Dendritic cell treated with granulocyte-macrophage colony-stimulating factor and Interleukin-4, amounts not matched to agents 40 ng/mL and 50 ng/mL, for 4 days (primary cell): ENCODE measurements at regions not wholly inside any gene's neighbourhood (a gene's known extent, or its start where the extent isn't known, plus 50 kb on each side); places are given as distances from the start of the nearest gene placed in this dataset.
"Not testable (repeated sequence)": the region's sequence is repeated elsewhere in the genome, so short reads cannot be mapped to it uniquely, and the experiment has no call there.

Experiments
- H3K27ac Mint-ChIP-seq: one replicate; pipeline ENCODE4 v1.8.0; 2022; ENCODE audit warnings: mild to moderate bottlenecking, mixed read lengths
- H3K27me3 Mint-ChIP-seq: one replicate; pipeline ENCODE4 v1.8.0; 2022; ENCODE audit warnings: mild to moderate bottlenecking, mixed read lengths
- H3K36me3 Mint-ChIP-seq: one replicate; pipeline ENCODE4 v1.8.0; 2022; ENCODE audit warnings: low read depth, mixed read lengths
- H3K4me1 Mint-ChIP-seq: one replicate; pipeline ENCODE4 v1.8.0; 2022; ENCODE audit warnings: low read depth, mixed read lengths
- H3K4me3 Mint-ChIP-seq: one replicate; pipeline ENCODE4 v1.8.0; 2022; ENCODE audit warnings: mild to moderate bottlenecking, moderate library complexity, mixed read lengths
- H3K9me3 Mint-ChIP-seq: one replicate; pipeline ENCODE4 v1.8.0; 2022; ENCODE audit warnings: mixed read lengths
- intact Hi-C: fragments of 100-400 bp; cut with micrococcal nuclease; formaldehyde crosslinking; loops from one replicate; pipeline ENCODE4 v1.15.0; 2022

- intact Hi-C loops, result no loop called here
- no peaks in the 10 kb centered on the region for H3K9me3 Mint-ChIP-seq
- no peak overlapping the region for H3K4me3 Mint-ChIP-seq
- no peaks in the 10 kb centered on the region for H3K4me1 Mint-ChIP-seq
- H3K27ac Mint-ChIP-seq, result no peak overlapping the region
- no peaks in the 10 kb centered on the region for H3K36me3 Mint-ChIP-seq
- H3K27me3 Mint-ChIP-seq, result no peaks in the 10 kb centered on the region
Measured at GRCh38 chr10:109022417-109023049, 900.8 kb downstream of the XPNPEP1 start.

- Mint-ChIP-seq H3K27me3 (no peaks in the 10 kb centered on the region), H3K27ac (no peak overlapping the region), H3K4me3 (no peak overlapping the region), H3K4me1 (no peaks in the 10 kb centered on the region), H3K36me3 (no peaks in the 10 kb centered on the region), H3K9me3 (no peaks in the 10 kb centered on the region)
- intact Hi-C loops, result no loop called here
Measured at GRCh38 chr10:109019001-109019424, 904.3 kb downstream of the XPNPEP1 start.

- Mint-ChIP-seq H3K27me3 (no peaks in the 10 kb centered on the region), H3K27ac (no peak overlapping the region), H3K36me3 (no peaks in the 10 kb centered on the region), H3K4me3 (no peak overlapping the region), H3K4me1 (no peaks in the 10 kb centered on the region), H3K9me3 (no peaks in the 10 kb centered on the region)
- intact Hi-C loops, result no loop called here
Measured at GRCh38 chr10:109007514-109007913, 915.8 kb downstream of the XPNPEP1 start.

- H3K36me3 Mint-ChIP-seq, result no peaks in the 10 kb centered on the region
- peaks cover 33% of the 10 kb centered on the region for H3K9me3 Mint-ChIP-seq
- H3K27me3 Mint-ChIP-seq, result no peaks in the 10 kb centered on the region
- H3K4me1 Mint-ChIP-seq, result no peaks in the 10 kb centered on the region
- no peak overlapping the region for H3K27ac Mint-ChIP-seq
- H3K4me3 Mint-ChIP-seq, result no peak overlapping the region
- intact Hi-C loops, result no loop called here
Measured at GRCh38 chr10:108990441-108990840, 932.9 kb downstream of the XPNPEP1 start.

- Mint-ChIP-seq H3K9me3 (peaks cover 29% of the 10 kb centered on the region), H3K36me3 (no peaks in the 10 kb centered on the region), H3K4me3 (no peak overlapping the region), H3K27me3 (no peaks in the 10 kb centered on the region), H3K4me1 (no peaks in the 10 kb centered on the region), H3K27ac (no peak overlapping the region)
- intact Hi-C loops, result no loop called here
Measured at GRCh38 chr10:108989976-108990375, 933.3 kb downstream of the XPNPEP1 start.

- no peak overlapping the region for H3K27ac Mint-ChIP-seq
- H3K4me1 Mint-ChIP-seq, result no peaks in the 10 kb centered on the region
- peaks cover 21% of the 10 kb centered on the region for H3K9me3 Mint-ChIP-seq
- no peaks in the 10 kb centered on the region for H3K36me3 Mint-ChIP-seq
- H3K4me3 Mint-ChIP-seq, result no peak overlapping the region
- intact Hi-C loops, result no loop called here
- no peaks in the 10 kb centered on the region for H3K27me3 Mint-ChIP-seq
Measured at GRCh38 chr10:108982159-108982558, 941.2 kb downstream of the XPNPEP1 start.

GRCh38 chr10:108980869-108981268 lies 942.4 kb downstream of the XPNPEP1 start:
- peaks cover 30% of the 10 kb centered on the region for H3K9me3 Mint-ChIP-seq
- H3K27ac Mint-ChIP-seq, result no peak overlapping the region
- no peaks in the 10 kb centered on the region for H3K36me3 Mint-ChIP-seq
- H3K4me3 Mint-ChIP-seq, result no peak overlapping the region
- H3K27me3 Mint-ChIP-seq, result no peaks in the 10 kb centered on the region
- intact Hi-C loops, result no loop called here
- H3K4me1 Mint-ChIP-seq, result no peaks in the 10 kb centered on the region

- H3K4me3 Mint-ChIP-seq, result no peak overlapping the region
- intact Hi-C loops, result no loop called here
- H3K4me1 Mint-ChIP-seq, result no peaks in the 10 kb centered on the region
- no peaks in the 10 kb centered on the region for H3K36me3 Mint-ChIP-seq
- H3K27ac Mint-ChIP-seq, result no peak overlapping the region
- H3K9me3 Mint-ChIP-seq, result peaks cover 48% of the 10 kb centered on the region
- no peaks in the 10 kb centered on the region for H3K27me3 Mint-ChIP-seq
Measured at GRCh38 chr10:108975459-108976058, 947.8 kb downstream of the XPNPEP1 start.

GRCh38 chr10:108970016-108970415 lies 953.3 kb downstream of the XPNPEP1 start:
- no peaks in the 10 kb centered on the region for H3K27me3 Mint-ChIP-seq
- H3K4me3 Mint-ChIP-seq, result no peak overlapping the region
- no peaks in the 10 kb centered on the region for H3K36me3 Mint-ChIP-seq
- H3K27ac Mint-ChIP-seq, result no peak overlapping the region
- intact Hi-C loops, result no loop called here
- H3K9me3 Mint-ChIP-seq, result peaks cover 34% of the 10 kb centered on the region
- H3K4me1 Mint-ChIP-seq, result no peaks in the 10 kb centered on the region

GRCh38 chr10:108966411-108966810 lies 956.9 kb downstream of the XPNPEP1 start:
- Mint-ChIP-seq H3K27me3 (no peaks in the 10 kb centered on the region), H3K4me1 (no peaks in the 10 kb centered on the region), H3K36me3 (no peaks in the 10 kb centered on the region), H3K4me3 (no peak overlapping the region), H3K27ac (no peak overlapping the region), H3K9me3 (peaks cover 17% of the 10 kb centered on the region)
- intact Hi-C loops, result no loop called here

- no peaks in the 10 kb centered on the region for H3K36me3 Mint-ChIP-seq
- H3K27me3 Mint-ChIP-seq, result no peaks in the 10 kb centered on the region
- intact Hi-C loops, result no loop called here
- H3K27ac Mint-ChIP-seq, result no peak overlapping the region
- H3K4me3 Mint-ChIP-seq, result no peak overlapping the region
- H3K9me3 Mint-ChIP-seq, result peaks cover 16% of the 10 kb centered on the region
- H3K4me1 Mint-ChIP-seq, result no peaks in the 10 kb centered on the region
Measured at GRCh38 chr10:108966005-108966404, 957.3 kb downstream of the XPNPEP1 start.

- Mint-ChIP-seq H3K4me3 (no peak overlapping the region), H3K27me3 (no peaks in the 10 kb centered on the region)
- intact Hi-C loops, result no loop called here
Measured at GRCh38 chr10:108962172-108962571, 961.1 kb downstream of the XPNPEP1 start.

GRCh38 chr10:108957681-108958080 lies 965.6 kb downstream of the XPNPEP1 start:
- H3K9me3 Mint-ChIP-seq, result peaks cover 17% of the 10 kb centered on the region
- intact Hi-C loops, result no loop called here
- no peaks in the 10 kb centered on the region for H3K36me3 Mint-ChIP-seq
- no peaks in the 10 kb centered on the region for H3K4me1 Mint-ChIP-seq
- no peak overlapping the region for H3K27ac Mint-ChIP-seq
- no peak overlapping the region for H3K4me3 Mint-ChIP-seq
- no peaks in the 10 kb centered on the region for H3K27me3 Mint-ChIP-seq

More at GRCh38 chr10:108962172-108962571, 961.1 kb downstream of the XPNPEP1 start:
- H3K4me1 Mint-ChIP-seq, result no peaks in the 10 kb centered on the region
- H3K36me3 Mint-ChIP-seq, result no peaks in the 10 kb centered on the region
- H3K9me3 Mint-ChIP-seq, result no peaks in the 10 kb centered on the region
- no peak overlapping the region for H3K27ac Mint-ChIP-seq

GRCh38 chr10:108956149-108956548 lies 967.2 kb downstream of the XPNPEP1 start:
- H3K4me1 Mint-ChIP-seq, result no peaks in the 10 kb centered on the region
- no peak overlapping the region for H3K4me3 Mint-ChIP-seq
- H3K9me3 Mint-ChIP-seq, result peaks cover 32% of the 10 kb centered on the region
- H3K36me3 Mint-ChIP-seq, result no peaks in the 10 kb centered on the region
- intact Hi-C loops, result no loop called here
- H3K27me3 Mint-ChIP-seq, result no peaks in the 10 kb centered on the region
- no peak overlapping the region for H3K27ac Mint-ChIP-seq

- H3K27ac Mint-ChIP-seq, H3K27me3 Mint-ChIP-seq, H3K4me1 Mint-ChIP-seq, H3K36me3 Mint-ChIP-seq, intact Hi-C loops, H3K4me3 Mint-ChIP-seq: not testable (repeated sequence)
- H3K9me3 Mint-ChIP-seq, result peaks cover 20% of the 10 kb centered on the region
Measured at GRCh38 chr10:108920029-108920428, 1003.3 kb downstream of the XPNPEP1 start.
